SHP77 treated with DMSO at 0.1 percent for 48 hours (cell line): ENCODE measurements at regions not wholly inside any gene's neighbourhood (a gene's known extent, or its start where the extent isn't known, plus 50 kb on each side); places are given as distances from the start of the nearest gene placed in this dataset.
A peak's percentile ranks its signal among the peaks of the same experiment; 100 is the strongest.

Experiments used
- DNase-seq: peaks from one replicate; lab custom pipeline; 2025; lab: John Stamatoyannopoulos, UW

- no peak for DNase-seq
These were observed 651.6 kb downstream of the NPHP4 start for GRCh38 chr1:5340560-5341130.

GRCh38 chr1:5338466-5338865, 653.8 kb downstream of the NPHP4 start:
- DNase-seq = no peak

- no peak for DNase-seq
These were observed 658.9 kb downstream of the NPHP4 start for GRCh38 chr1:5333291-5333690.

- DNase-seq = no peak
These were observed 661.1 kb downstream of the NPHP4 start for GRCh38 chr1:5331101-5331500.

- no peak for DNase-seq
These were observed 663.0 kb downstream of the NPHP4 start for GRCh38 chr1:5329068-5329739.

- no peak for DNase-seq
These were observed 667.3 kb downstream of the NPHP4 start for GRCh38 chr1:5324883-5325282.

GRCh38 chr1:5318143-5318816, 663.9 kb downstream of the AJAP1 start:
- no peak for DNase-seq

GRCh38 chr1:5317391-5317790, 663.0 kb downstream of the AJAP1 start:
- DNase-seq = no peak

- no peak for DNase-seq
These were observed 658.5 kb downstream of the AJAP1 start for GRCh38 chr1:5312862-5313261.

- DNase-seq = no peak
These were observed 657.9 kb downstream of the AJAP1 start for GRCh38 chr1:5312293-5312674.

GRCh38 chr1:5311634-5312292, 657.4 kb downstream of the AJAP1 start:
- no peak for DNase-seq

GRCh38 chr1:5311147-5311546, 656.7 kb downstream of the AJAP1 start:
- DNase-seq = no peak

- no peak for DNase-seq
These were observed 653.8 kb downstream of the AJAP1 start for GRCh38 chr1:5308249-5308648.

GRCh38 chr1:5304702-5305101, 650.3 kb downstream of the AJAP1 start:
- no peak for DNase-seq

GRCh38 chr1:5298376-5298775, 644.0 kb downstream of the AJAP1 start:
- DNase-seq = no peak

- DNase-seq = no peak
These were observed 643.5 kb downstream of the AJAP1 start for GRCh38 chr1:5297886-5298239.

- DNase-seq = peak; percentile 21
These were observed 642.9 kb downstream of the AJAP1 start for GRCh38 chr1:5297180-5297885.

GRCh38 chr1:5296557-5297179, 642.3 kb downstream of the AJAP1 start:
- no peak for DNase-seq

GRCh38 chr1:5296095-5296494, 641.7 kb downstream of the AJAP1 start:
- DNase-seq = no peak

GRCh38 chr1:5291889-5292288, 637.5 kb downstream of the AJAP1 start:
- DNase-seq = no peak

- no peak for DNase-seq
These were observed 633.1 kb downstream of the AJAP1 start for GRCh38 chr1:5287178-5288150.
